Naive thymus-derived CD4-positive, alpha-beta T cell (primary cell): ENCODE measurements at regions not wholly inside any gene's neighbourhood (a gene's known extent, or its start where the extent isn't known, plus 50 kb on each side); places are given as distances from the start of the nearest gene placed in this dataset.

Experiments
- ATAC-seq: fragments of 150-1000 bp; cut with Tn5 transposase; 2 replicates; pipeline ENCODE4 v1.10.0; 2021; ENCODE audit warnings: mild to moderate bottlenecking, moderate library complexity
- CTCF ChIA-PET: fragments of 350-600 bp; sonication (Branson Sonifier 250); formaldehyde crosslinking; loops from one replicate; lab custom pipeline; 2021; ENCODE audit warnings: antibody characterized with exemption; lab: Charles Lee
- POLR2A ChIA-PET: fragments of 350-600 bp; sonication (Branson Sonifier 250); formaldehyde crosslinking; loops from one replicate; lab custom pipeline; 2021; ENCODE audit warnings: antibody characterized with exemption, inconsistent platforms; lab: Charles Lee
- DNase-seq, 9 donors: peaks; one replicate each; pipeline versions ENCODE4 v3.0.0 to v3.0.0-alpha.2; 2020 to 2022; ENCODE audit warnings: mixed read lengths in 1 of 9
- H3K27ac ChIP-seq: one replicate; pipeline ENCODE4 v1.7.0; 2013; ENCODE audit warnings: mild to moderate bottlenecking, low read depth, low read length, moderate library complexity
- H3K27me3 ChIP-seq, 2 donors: one replicate each; pipeline ENCODE4 v1.7.0; 2013; ENCODE audit warnings: low read length in 2 of 2, mild to moderate bottlenecking in 2 of 2, moderate library complexity in 2 of 2; ENCODE audit not compliant: control insufficient read depth in 2 of 2, insufficient read depth in 2 of 2
- H3K36me3 ChIP-seq, 3 experiments: 1 replicate in 2 of 3; 2 replicates in 1 of 3; pipeline ENCODE4 v1.7.0; 2013; ENCODE audit warnings: low read length in 3 of 3, mild to moderate bottlenecking in 3 of 3, moderate library complexity in 1 of 3; ENCODE audit not compliant: insufficient read depth in 3 of 3, control insufficient read depth in 2 of 3
- H3K4me1 ChIP-seq, 2 donors: one replicate each; pipeline ENCODE4 v1.7.0; 2013; ENCODE audit warnings: low read length in 2 of 2, mild to moderate bottlenecking in 2 of 2, moderate library complexity in 1 of 2; ENCODE audit not compliant: control insufficient read depth in 2 of 2, insufficient read depth in 2 of 2
- H3K4me3 ChIP-seq: 2 replicates; pipeline ENCODE4 v1.7.0; 2013; ENCODE audit warnings: mild to moderate bottlenecking, low read length
- H3K9me3 ChIP-seq, 3 experiments: 1 replicate in 2 of 3; 2 replicates in 1 of 3; pipeline ENCODE4 v1.7.0; 2013; ENCODE audit warnings: low read length in 3 of 3; ENCODE audit not compliant: control insufficient read depth in 2 of 3
- H3K27ac Mint-ChIP-seq, 9 donors: one replicate each; pipeline ENCODE4 v1.8.0; 2020 to 2022; ENCODE audit warnings: mixed read lengths in 9 of 9, mild to moderate bottlenecking in 8 of 9, moderate library complexity in 5 of 9, inconsistent platforms in 2 of 9
- H3K27me3 Mint-ChIP-seq, 5 donors: one replicate each; pipeline ENCODE4 v1.8.0; 2021 to 2022; ENCODE audit warnings: mixed read lengths in 5 of 5, mild to moderate bottlenecking in 1 of 5
- H3K36me3 Mint-ChIP-seq, 5 donors: one replicate each; pipeline ENCODE4 v1.8.0; 2020 to 2022; ENCODE audit warnings: mixed read lengths in 5 of 5, mild to moderate bottlenecking in 3 of 5, inconsistent platforms in 1 of 5
- H3K4me1 Mint-ChIP-seq, 7 donors: one replicate each; pipeline ENCODE4 v1.8.0; 2020 to 2022; ENCODE audit warnings: mixed read lengths in 7 of 7, mild to moderate bottlenecking in 3 of 7, inconsistent platforms in 1 of 7
- H3K4me3 Mint-ChIP-seq, 10 donors: one replicate each; pipeline ENCODE4 v1.8.0; 2020 to 2022; ENCODE audit warnings: mild to moderate bottlenecking in 10 of 10, mixed read lengths in 10 of 10, moderate library complexity in 6 of 10, inconsistent platforms in 2 of 10
- H3K9me3 Mint-ChIP-seq, 11 donors: one replicate each; pipeline ENCODE4 v1.8.0; 2020 to 2022; ENCODE audit warnings: mixed read lengths in 11 of 11, mild to moderate bottlenecking in 4 of 11, inconsistent platforms in 1 of 11, moderate library complexity in 1 of 11
- intact Hi-C, 2 donors: fragments of 100-400 bp; cut with micrococcal nuclease; formaldehyde crosslinking; loops; one replicate each; pipeline ENCODE4 v1.15.1; 2023

GRCh38 chr5:89596821-89597220, 713.8 kb upstream of the MEF2C start:
- Histone ChIP-seq H3K36me3 (no peaks in the 10 kb centered on the region), H3K9me3 (no peaks in the 10 kb centered on the region), H3K27me3 (no peaks in the 10 kb centered on the region), H3K4me3 (no peak overlapping the region), H3K27ac (no peak overlapping the region), H3K4me1 (no peaks in the 10 kb centered on the region)
- DNase-seq (no peak), ATAC-seq (no peak)
- H3K4me3 Mint-ChIP-seq, result no peak overlapping the region
- POLR2A ChIA-PET, result no interaction called here
- H3K27ac Mint-ChIP-seq, result no peak overlapping the region
- CTCF ChIA-PET, result no interaction called here
- no peaks in the 10 kb centered on the region for H3K36me3 Mint-ChIP-seq
- intact Hi-C loops, result no loop called here
- no peaks in the 10 kb centered on the region for H3K27me3 Mint-ChIP-seq
- no peaks in the 10 kb centered on the region for H3K4me1 Mint-ChIP-seq
- H3K9me3 Mint-ChIP-seq, result peaks cover 0 to 5% (median 0%) of the 10 kb centered on the region in 11 donors

- Histone ChIP-seq H3K4me3 (no peak overlapping the region), H3K27me3 (no peaks in the 10 kb centered on the region), H3K4me1 (no peaks in the 10 kb centered on the region), H3K27ac (no peak overlapping the region), H3K9me3 (no peaks in the 10 kb centered on the region), H3K36me3 (no peaks in the 10 kb centered on the region)
- Mint-ChIP-seq H3K27me3 (no peaks in the 10 kb centered on the region), H3K9me3 (peaks cover 0 to 8% (median 4%) of the 10 kb centered on the region in 11 donors), H3K4me3 (no peak overlapping the region), H3K36me3 (no peaks in the 10 kb centered on the region), H3K4me1 (no peaks in the 10 kb centered on the region), H3K27ac (no peak overlapping the region)
- DNase-seq (no peak), ATAC-seq (no peak)
- ChIA-PET POLR2A (no interaction called here), CTCF (no interaction called here)
- intact Hi-C loops, result no loop called here
These were observed 712.1 kb upstream of the MEF2C start for GRCh38 chr5:89595056-89595455.

GRCh38 chr5:89584339-89584956, 701.5 kb upstream of the MEF2C start:
- POLR2A ChIA-PET, result no interaction called here
- no peak for ATAC-seq
- Mint-ChIP-seq H3K4me3 (no peak overlapping the region), H3K27me3 (no peaks in the 10 kb centered on the region), H3K9me3 (peaks cover 0 to 10% (median 0%) of the 10 kb centered on the region in 11 donors), H3K27ac (no peak overlapping the region), H3K36me3 (no peaks in the 10 kb centered on the region), H3K4me1 (no peaks in the 10 kb centered on the region)
- DNase-seq, result no peak
- Histone ChIP-seq H3K36me3 (no peaks in the 10 kb centered on the region), H3K4me3 (no peak overlapping the region), H3K9me3 (no peaks in the 10 kb centered on the region), H3K27me3 (no peaks in the 10 kb centered on the region), H3K4me1 (no peaks in the 10 kb centered on the region), H3K27ac (no peak overlapping the region)
- CTCF ChIA-PET, result no interaction called here
- intact Hi-C loops, result no loop called here

GRCh38 chr5:89583534-89583933, 700.5 kb upstream of the MEF2C start:
- no peak overlapping the region for H3K4me3 Mint-ChIP-seq
- peaks cover 0 to 10% (median 0%) of the 10 kb centered on the region in 11 donors for H3K9me3 Mint-ChIP-seq
- CTCF ChIA-PET, result no interaction called here
- Histone ChIP-seq H3K4me1 (no peaks in the 10 kb centered on the region), H3K36me3 (no peaks in the 10 kb centered on the region), H3K27ac (no peak overlapping the region), H3K27me3 (no peaks in the 10 kb centered on the region), H3K4me3 (no peak overlapping the region), H3K9me3 (no peaks in the 10 kb centered on the region)
- no peaks in the 10 kb centered on the region for H3K4me1 Mint-ChIP-seq
- H3K27me3 Mint-ChIP-seq, result no peaks in the 10 kb centered on the region
- H3K36me3 Mint-ChIP-seq, result no peaks in the 10 kb centered on the region
- no peak overlapping the region for H3K27ac Mint-ChIP-seq
- ATAC-seq (no peak), DNase-seq (no peak)
- intact Hi-C loops, result no loop called here
- POLR2A ChIA-PET, result no interaction called here

GRCh38 chr5:89582768-89583339, 699.9 kb upstream of the MEF2C start:
- ChIA-PET CTCF (no interaction called here), POLR2A (no interaction called here)
- H3K36me3 Mint-ChIP-seq, result no peaks in the 10 kb centered on the region
- H3K27ac ChIP-seq, result no peak overlapping the region
- no peak overlapping the region for H3K27ac Mint-ChIP-seq
- H3K4me3 Mint-ChIP-seq, result no peak overlapping the region
- intact Hi-C loops, result no loop called here
- no peaks in the 10 kb centered on the region for H3K9me3 ChIP-seq
- H3K36me3 ChIP-seq, result no peaks in the 10 kb centered on the region
- no peaks in the 10 kb centered on the region for H3K27me3 Mint-ChIP-seq
- no peaks in the 10 kb centered on the region for H3K4me1 Mint-ChIP-seq
- H3K9me3 Mint-ChIP-seq, result peaks cover 0 to 10% (median 0%) of the 10 kb centered on the region in 11 donors
- no peak overlapping the region for H3K4me3 ChIP-seq
- no peaks in the 10 kb centered on the region for H3K4me1 ChIP-seq
- DNase-seq, result no peak
- H3K27me3 ChIP-seq, result no peaks in the 10 kb centered on the region
- no peak for ATAC-seq

GRCh38 chr5:89580976-89581375, 698.0 kb upstream of the MEF2C start:
- no peak for DNase-seq
- no peaks in the 10 kb centered on the region for H3K27me3 Mint-ChIP-seq
- H3K27ac Mint-ChIP-seq, result no peak overlapping the region
- CTCF ChIA-PET, result no interaction called here
- Histone ChIP-seq H3K36me3 (no peaks in the 10 kb centered on the region), H3K27me3 (no peaks in the 10 kb centered on the region), H3K9me3 (no peaks in the 10 kb centered on the region), H3K4me1 (no peaks in the 10 kb centered on the region), H3K4me3 (no peak overlapping the region), H3K27ac (no peak overlapping the region)
- intact Hi-C loops, result no loop called here
- H3K9me3 Mint-ChIP-seq, result peaks cover 0 to 10% (median 0%) of the 10 kb centered on the region in 11 donors
- no peaks in the 10 kb centered on the region for H3K36me3 Mint-ChIP-seq
- no peaks in the 10 kb centered on the region for H3K4me1 Mint-ChIP-seq
- POLR2A ChIA-PET, result no interaction called here
- no peak overlapping the region for H3K4me3 Mint-ChIP-seq
- no peak for ATAC-seq

GRCh38 chr5:89575319-89575718, 692.3 kb upstream of the MEF2C start:
- Histone ChIP-seq H3K9me3 (no peaks in the 10 kb centered on the region), H3K36me3 (no peaks in the 10 kb centered on the region), H3K27ac (no peak overlapping the region), H3K4me3 (no peak overlapping the region), H3K4me1 (no peaks in the 10 kb centered on the region), H3K27me3 (no peaks in the 10 kb centered on the region)
- Mint-ChIP-seq H3K4me1 (no peaks in the 10 kb centered on the region), H3K36me3 (no peaks in the 10 kb centered on the region), H3K27ac (no peak overlapping the region), H3K27me3 (no peaks in the 10 kb centered on the region), H3K4me3 (no peak overlapping the region), H3K9me3 (peaks cover 0 to 1% (median 0%) of the 10 kb centered on the region in 11 donors)
- no peak for ATAC-seq
- ChIA-PET CTCF (no interaction called here), POLR2A (no interaction called here)
- DNase-seq, result no peak
- intact Hi-C loops, result no loop called here
